Astrocyte of the spinal cord (primary cell): ENCODE measurements at regions not wholly inside any gene's neighbourhood (a gene's known extent, or its start where the extent isn't known, plus 50 kb on each side); places are given as distances from the start of the nearest gene placed in this dataset.

Source experiments
- DNase-seq: peaks from one replicate; pipeline ENCODE4 v3.0.0; 2011; ENCODE audit warnings: low read depth, low spot score
- H3K4me3 ChIP-seq: 2 replicates; pipeline ENCODE4 v1.5.1; 2011; ENCODE audit warnings: low read depth, mild to moderate bottlenecking, low read length, moderate library complexity
- in situ Hi-C: cut with HindIII; loops from 2 replicates; pipeline ENCODE4 v1.10.0; 2017; ENCODE audit warnings: low sequenced_read_pairs
- TF ChIP-seq, protein P1 (sequence below): IDR thresholded peaks from 2 replicates; pipeline ENCODE4 v1.5.1; 2012; ENCODE audit warnings: low read depth, mild to moderate bottlenecking, low read length, inconsistent platforms

DNA sequence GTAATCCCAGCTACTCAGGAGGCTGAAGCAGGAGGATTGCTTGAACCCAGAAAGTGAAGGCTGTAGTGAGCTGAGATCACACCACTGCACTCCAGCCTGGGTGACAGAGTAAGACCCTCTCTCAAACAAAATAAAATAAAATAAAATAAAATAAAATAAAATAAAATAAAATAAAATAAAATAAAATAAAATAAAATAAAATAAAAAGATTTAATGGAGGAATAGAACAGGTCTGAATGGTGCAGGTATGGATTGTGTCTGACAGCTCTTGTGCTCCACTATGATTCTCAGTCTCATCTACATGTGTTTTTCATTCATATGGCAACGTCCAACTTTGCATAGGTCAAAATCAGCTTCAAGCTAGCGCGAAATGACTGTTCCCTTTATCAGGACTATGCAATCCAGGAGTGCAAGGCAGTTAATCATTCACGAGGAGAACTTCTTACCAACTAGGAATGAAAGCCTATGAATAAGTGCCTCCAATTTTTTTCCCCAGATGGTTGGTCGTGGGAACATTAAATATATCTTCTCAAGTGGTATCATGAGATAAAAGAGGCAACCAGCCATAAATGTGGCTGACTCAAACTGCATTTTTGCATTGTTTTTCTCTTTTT, 1392.3 kb upstream of the CDH9 start:
- DNase-seq = no peak
- TF ChIP-seq, protein P1, sequence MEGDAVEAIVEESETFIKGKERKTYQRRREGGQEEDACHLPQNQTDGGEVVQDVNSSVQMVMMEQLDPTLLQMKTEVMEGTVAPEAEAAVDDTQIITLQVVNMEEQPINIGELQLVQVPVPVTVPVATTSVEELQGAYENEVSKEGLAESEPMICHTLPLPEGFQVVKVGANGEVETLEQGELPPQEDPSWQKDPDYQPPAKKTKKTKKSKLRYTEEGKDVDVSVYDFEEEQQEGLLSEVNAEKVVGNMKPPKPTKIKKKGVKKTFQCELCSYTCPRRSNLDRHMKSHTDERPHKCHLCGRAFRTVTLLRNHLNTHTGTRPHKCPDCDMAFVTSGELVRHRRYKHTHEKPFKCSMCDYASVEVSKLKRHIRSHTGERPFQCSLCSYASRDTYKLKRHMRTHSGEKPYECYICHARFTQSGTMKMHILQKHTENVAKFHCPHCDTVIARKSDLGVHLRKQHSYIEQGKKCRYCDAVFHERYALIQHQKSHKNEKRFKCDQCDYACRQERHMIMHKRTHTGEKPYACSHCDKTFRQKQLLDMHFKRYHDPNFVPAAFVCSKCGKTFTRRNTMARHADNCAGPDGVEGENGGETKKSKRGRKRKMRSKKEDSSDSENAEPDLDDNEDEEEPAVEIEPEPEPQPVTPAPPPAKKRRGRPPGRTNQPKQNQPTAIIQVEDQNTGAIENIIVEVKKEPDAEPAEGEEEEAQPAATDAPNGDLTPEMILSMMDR = no peak
- in situ Hi-C loops = no loop called here
- no peak overlapping the region for H3K4me3 ChIP-seq

DNA sequence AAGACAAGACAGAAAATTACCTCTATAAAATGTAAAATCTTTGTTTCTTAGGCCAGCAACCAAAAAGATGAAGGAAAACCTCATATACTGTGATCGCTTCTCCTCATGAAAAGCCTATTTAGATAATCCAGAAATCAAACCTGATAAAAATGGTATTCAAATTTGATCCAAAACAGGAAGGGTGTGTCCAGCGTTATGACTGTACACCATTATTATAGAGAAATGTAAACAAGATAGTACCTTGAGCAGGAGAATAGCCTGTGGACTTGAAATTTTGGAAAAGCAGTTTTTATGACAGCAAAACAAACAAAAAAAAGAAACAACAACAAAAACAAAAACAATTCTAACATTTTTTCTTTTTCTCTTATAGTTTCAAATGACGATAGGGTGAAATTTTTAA, 1382.8 kb upstream of the CDH9 start:
- no peak overlapping the region for H3K4me3 ChIP-seq
- in situ Hi-C loops = no loop called here
- TF ChIP-seq, protein P1 = no peak
- no peak for DNase-seq

DNA sequence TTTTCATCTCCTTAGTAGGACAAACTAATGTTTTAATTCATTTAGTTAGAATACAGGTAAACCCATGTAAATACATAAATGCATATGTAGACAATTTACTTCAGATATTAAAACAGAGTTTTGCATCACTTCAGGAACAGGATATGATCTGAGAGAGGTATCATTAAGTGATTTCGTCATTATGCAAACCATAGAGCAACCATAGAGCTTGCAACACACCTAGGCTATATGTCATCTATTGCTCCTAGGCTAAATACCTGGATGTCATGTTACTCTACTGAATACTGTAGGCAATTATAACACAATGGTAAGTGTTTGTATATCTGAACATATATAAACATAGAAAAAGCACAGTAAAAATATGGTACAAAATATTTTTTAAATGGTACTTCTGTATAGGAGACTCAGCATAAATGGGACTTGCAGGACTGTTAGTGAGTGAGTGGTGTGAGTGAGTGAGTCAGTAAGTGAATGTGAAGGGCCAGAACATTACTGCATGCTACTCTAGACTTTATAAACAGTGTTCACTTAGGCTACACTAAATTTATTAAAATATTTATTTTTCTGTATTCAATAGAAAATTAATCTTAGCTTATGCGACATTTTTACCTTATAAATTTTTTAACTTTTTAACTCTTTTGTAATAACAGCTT, 1377.5 kb upstream of the CDH9 start:
- in situ Hi-C loops = no loop called here

DNA sequence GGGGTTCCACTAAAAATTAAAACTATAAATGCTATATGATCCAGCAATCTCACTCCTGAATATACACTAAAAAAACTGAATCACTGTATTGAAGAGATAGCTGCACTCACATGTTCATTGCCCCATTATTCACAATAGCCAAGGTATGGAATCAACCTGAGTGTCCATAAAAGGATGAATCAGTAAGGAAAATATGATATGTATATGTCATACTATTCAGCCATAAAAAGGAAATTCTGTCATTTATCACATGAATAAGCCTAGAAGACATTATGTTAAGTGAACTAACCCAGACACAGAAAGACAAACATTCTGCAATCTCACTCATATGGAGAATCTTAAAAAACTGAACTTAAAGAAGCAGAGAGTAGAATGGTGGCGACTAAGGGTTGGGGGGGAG, 1376.2 kb upstream of the CDH9 start:
- TF ChIP-seq, protein P1 = no peak
- no peak for DNase-seq
- in situ Hi-C loops = no loop called here
- no peak overlapping the region for H3K4me3 ChIP-seq

More for the DNA sequence above, 1377.5 kb upstream of the CDH9 start:
- no peak for DNase-seq
- no peak overlapping the region for H3K4me3 ChIP-seq
- TF ChIP-seq, protein P1 = no peak

DNA sequence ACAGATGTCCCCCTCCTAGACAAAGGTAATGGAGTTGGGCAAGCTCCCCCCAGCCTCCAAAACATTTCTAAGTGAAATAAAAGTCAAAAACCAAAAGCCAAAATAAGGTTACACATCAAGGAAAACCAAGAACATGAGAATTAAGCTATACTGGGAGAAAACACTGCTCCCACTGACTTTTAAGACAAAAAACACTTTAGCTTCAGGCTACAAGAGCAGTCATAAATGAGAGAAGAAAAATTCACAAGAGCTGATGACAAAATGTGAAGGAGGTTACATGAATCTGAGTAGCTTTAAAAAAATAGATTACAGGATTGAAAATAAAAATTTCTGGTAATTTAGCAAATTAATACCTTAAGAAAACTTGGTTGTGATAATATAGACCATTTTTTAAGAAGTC, 1370.3 kb upstream of the CDH9 start:
- no peak overlapping the region for H3K4me3 ChIP-seq
- in situ Hi-C loops = no loop called here
- DNase-seq = peak; percentile 22
- TF ChIP-seq, protein P1 = no peak

DNA sequence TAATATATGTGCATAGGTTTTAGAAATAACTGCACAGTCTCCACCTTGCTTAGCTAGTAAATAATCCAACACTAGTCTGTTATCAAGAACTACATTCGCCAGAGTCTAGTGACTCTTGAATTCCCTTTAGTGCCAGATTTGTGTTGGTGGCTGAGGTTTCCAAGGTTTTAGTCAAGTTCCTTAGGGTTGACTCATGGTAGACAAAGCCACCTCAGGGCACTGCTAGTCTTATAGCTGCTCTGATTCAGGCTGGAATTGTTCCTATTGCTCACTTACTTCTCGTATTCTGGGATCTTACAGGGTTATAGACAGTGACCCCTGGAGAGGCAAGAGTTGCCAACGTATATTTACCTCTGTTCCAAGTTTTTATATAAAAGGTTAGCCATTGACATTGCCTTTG, 1369.8 kb upstream of the CDH9 start:
- TF ChIP-seq, protein P1 = no peak
- in situ Hi-C loops = no loop called here
- DNase-seq = peak; percentile 93
- no peak overlapping the region for H3K4me3 ChIP-seq
